ENCODE measurements at regions not wholly inside any gene's neighbourhood (a gene's known extent, or its start where the extent isn't known, plus 50 kb on each side); places are given as distances from the start of the nearest gene placed in this dataset.

DNA sequence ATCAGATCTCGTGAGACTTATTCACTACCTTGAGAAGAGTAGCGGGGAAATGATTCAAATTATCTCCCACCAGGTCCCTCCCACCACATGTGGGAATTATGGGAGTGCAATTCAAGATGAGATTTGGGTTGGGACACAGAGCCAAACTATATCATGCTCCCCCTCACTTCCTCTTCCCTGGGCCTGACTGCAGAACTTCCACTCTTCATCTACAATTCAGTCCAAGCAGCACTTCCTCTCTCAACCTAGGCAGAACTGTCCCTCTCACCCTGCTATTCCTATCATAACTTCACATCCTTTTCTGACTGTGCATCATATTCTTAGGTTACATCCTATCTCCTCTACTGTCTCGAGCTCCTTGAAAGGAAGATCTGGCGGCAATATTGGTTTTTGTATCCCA lies 184.0 kb upstream of the HDDC2 start:
- H3K9me3 ChIP-seq (ENCODE audit: control extremely low read depth in 1 of 3, control insufficient read depth in 2 of 3, insufficient read depth in 1 of 3, low read length in 2 of 3) = peaks cover 0 to 5% (median 0%) of the 10 kb centered on the region in 3 donors
- WGBS (ENCODE audit: insufficient coverage) = 62% methylated on average over 2 of the region's 4 CpGs
- no peak overlapping the region for H3K27ac ChIP-seq (ENCODE audit: low read length in 2 of 2)
- ChIA-PET POLR2A (no interaction called here), CTCF (no interaction called here)
- H3K4me2 ChIP-seq (replicated peaks; ENCODE audit: low read depth, low read length, poor library complexity, severe bottlenecking) = no peak overlapping the region
- no peaks in the 10 kb centered on the region for H3K27me3 ChIP-seq (replicated peaks in 1 of 4; ENCODE audit: control extremely low read depth in 1 of 4, control insufficient read depth in 3 of 4, insufficient read depth in 4 of 4, low read length in 3 of 4)
- H3K36me3 ChIP-seq (replicated peaks in 1 of 2; ENCODE audit: control extremely low read depth in 1 of 2, control insufficient read depth in 1 of 2, extremely low read depth in 1 of 2, insufficient read depth in 2 of 2, low read length in 1 of 2) = no peaks in the 10 kb centered on the region
- TF ChIP-seq EZH2 (IDR thresholded peaks at IDR 0.05; ENCODE audit: borderline replicate concordance, insufficient read depth, low read depth, low read length, poor library complexity, severe bottlenecking) (no peak), CTCF (IDR thresholded peaks at IDR 0.05) (no peak)
- H4K20me1 ChIP-seq (ENCODE audit: control insufficient read depth, insufficient read depth, low read length, poor library complexity, severe bottlenecking) = no peaks in the 10 kb centered on the region
- H3K9ac ChIP-seq (ENCODE audit: low read length) = no peak overlapping the region
- DNase-seq (no peak), ATAC-seq (ENCODE audit: low read depth) (no peak)
- Mint-ChIP-seq H3K4me1 (peaks cover 4% of the 10 kb centered on the region), H3K9me3 (ENCODE audit: insufficient read depth) (no peaks in the 10 kb centered on the region), H3K4me3 (no peak overlapping the region), H3K27ac (no peak overlapping the region), H3K27me3 (peaks cover 8% of the 10 kb centered on the region)
- no peaks in the 10 kb centered on the region for H3K79me2 ChIP-seq (ENCODE audit: control insufficient read depth, insufficient read depth, low read length)
- no peak overlapping the region for H3K4me3 ChIP-seq (ENCODE audit: control extremely low read depth in 1 of 5, extremely low read depth in 1 of 5, insufficient read depth in 1 of 5, low read depth in 2 of 5, low read length in 4 of 5)
- intact Hi-C loops (cut with micrococcal nuclease) = no loop called here
- no peaks in the 10 kb centered on the region for H3K4me1 ChIP-seq (ENCODE audit: control insufficient read depth in 2 of 2, insufficient read depth in 2 of 2, low read length in 2 of 2)
- H2AFZ ChIP-seq (ENCODE audit: insufficient read depth, low read depth, low read length, poor library complexity, severe bottlenecking) = no peak overlapping the region

GRCh38 chr6:125486881-125487280 lies 185.1 kb upstream of the HDDC2 start:
- no peak overlapping the region for H2AFZ ChIP-seq (ENCODE audit: insufficient read depth, low read depth, low read length, poor library complexity, severe bottlenecking)
- no peak overlapping the region for H3K27ac ChIP-seq (ENCODE audit: low read length in 2 of 2)
- CTCF ChIA-PET = no interaction called here
- H3K9me3 ChIP-seq (ENCODE audit: control extremely low read depth in 1 of 3, control insufficient read depth in 2 of 3, insufficient read depth in 1 of 3, low read length in 2 of 3) = peaks cover 0 to 5% (median 0%) of the 10 kb centered on the region in 3 donors
- intact Hi-C loops (cut with micrococcal nuclease) = no loop called here
- H3K4me1 ChIP-seq (ENCODE audit: control insufficient read depth in 2 of 2, insufficient read depth in 2 of 2, low read length in 2 of 2) = no peaks in the 10 kb centered on the region
- H3K27ac Mint-ChIP-seq = no peak overlapping the region
- ATAC-seq (ENCODE audit: low read depth) (no peak), DNase-seq (no peak)
- no peaks in the 10 kb centered on the region for H3K9me3 Mint-ChIP-seq (ENCODE audit: insufficient read depth)
- H4K20me1 ChIP-seq (ENCODE audit: control insufficient read depth, insufficient read depth, low read length, poor library complexity, severe bottlenecking) = no peaks in the 10 kb centered on the region
- no peak overlapping the region for H3K9ac ChIP-seq (ENCODE audit: low read length)
- WGBS (ENCODE audit: insufficient coverage) = no CpG with 5 or more reads among the region's 2 CpGs
- no peak for TF ChIP-seq CTCF (IDR thresholded peaks at IDR 0.05)
- TF ChIP-seq EZH2 (IDR thresholded peaks at IDR 0.05; ENCODE audit: borderline replicate concordance, insufficient read depth, low read depth, low read length, poor library complexity, severe bottlenecking) = no peak
- H3K4me2 ChIP-seq (replicated peaks; ENCODE audit: low read depth, low read length, poor library complexity, severe bottlenecking) = no peak overlapping the region
- no peaks in the 10 kb centered on the region for H3K27me3 ChIP-seq (replicated peaks in 1 of 4; ENCODE audit: control extremely low read depth in 1 of 4, control insufficient read depth in 3 of 4, insufficient read depth in 4 of 4, low read length in 3 of 4)
- H3K4me1 Mint-ChIP-seq = peaks cover 4% of the 10 kb centered on the region
- peaks cover 8% of the 10 kb centered on the region for H3K27me3 Mint-ChIP-seq
- no peak overlapping the region for H3K4me3 Mint-ChIP-seq
- H3K79me2 ChIP-seq (ENCODE audit: control insufficient read depth, insufficient read depth, low read length) = no peaks in the 10 kb centered on the region
- POLR2A ChIA-PET = no interaction called here
- no peaks in the 10 kb centered on the region for H3K36me3 ChIP-seq (replicated peaks in 1 of 2; ENCODE audit: control extremely low read depth in 1 of 2, control insufficient read depth in 1 of 2, extremely low read depth in 1 of 2, insufficient read depth in 2 of 2, low read length in 1 of 2)
- H3K4me3 ChIP-seq (ENCODE audit: control extremely low read depth in 1 of 5, extremely low read depth in 1 of 5, insufficient read depth in 1 of 5, low read depth in 2 of 5, low read length in 4 of 5) = no peak overlapping the region
